PC-9 (cell line): ENCODE measurements at regions not wholly inside any gene's neighbourhood (a gene's known extent, or its start where the extent isn't known, plus 50 kb on each side); places are given as distances from the start of the nearest gene placed in this dataset.

Experiments
- CTCF ChIP-seq: fragments of 200-600 bp; sonication (generic); conservative IDR thresholded peaks from 2 replicates; pipeline ENCODE4 v1.6.1; 2017; ENCODE audit warnings: mixed run types, antibody characterized with exemption, mild to moderate bottlenecking, moderate library complexity
- EZH2 ChIP-seq: fragments of 200-600 bp; sonication (generic); IDR thresholded peaks from 2 replicates; pipeline ENCODE4 v1.8.0; 2017; ENCODE audit warnings: antibody characterized with exemption, low read depth

GRCh38 chr7:155928583-155928982, 116.3 kb upstream of the SHH start:
- no peak for TF ChIP-seq CTCF
- no peak for TF ChIP-seq EZH2
